ENCODE measurements at regions not wholly inside any gene's neighbourhood (a gene's known extent, or its start where the extent isn't known, plus 50 kb on each side); places are given as distances from the start of the nearest gene placed in this dataset.

- Histone ChIP-seq H3K27ac (ENCODE audit: low read depth, low read length) (no peak overlapping the region), H3K9me3 (ENCODE audit: control insufficient read depth, insufficient read depth, low read length) (peaks cover 8% of the 10 kb centered on the region; the same call in 1 of the 2 replicates), H3K4me3 (ENCODE audit: low read depth, low read length) (no peak overlapping the region), H3K27me3 (ENCODE audit: control insufficient read depth, insufficient read depth, low read length) (no peaks in the 10 kb centered on the region)
- ChIA-PET CTCF (no interaction called here), POLR2A (no interaction called here)
- no peak for DNase-seq (ENCODE audit: low read depth, low spot score)
- no peak for TF ChIP-seq CTCF (IDR thresholded peaks at IDR 0.05; ENCODE audit: low read depth, low read length)
These were observed 206.3 kb upstream of the SPHKAP start for GRCh38 chr2:228387776-228388175.

DNA sequence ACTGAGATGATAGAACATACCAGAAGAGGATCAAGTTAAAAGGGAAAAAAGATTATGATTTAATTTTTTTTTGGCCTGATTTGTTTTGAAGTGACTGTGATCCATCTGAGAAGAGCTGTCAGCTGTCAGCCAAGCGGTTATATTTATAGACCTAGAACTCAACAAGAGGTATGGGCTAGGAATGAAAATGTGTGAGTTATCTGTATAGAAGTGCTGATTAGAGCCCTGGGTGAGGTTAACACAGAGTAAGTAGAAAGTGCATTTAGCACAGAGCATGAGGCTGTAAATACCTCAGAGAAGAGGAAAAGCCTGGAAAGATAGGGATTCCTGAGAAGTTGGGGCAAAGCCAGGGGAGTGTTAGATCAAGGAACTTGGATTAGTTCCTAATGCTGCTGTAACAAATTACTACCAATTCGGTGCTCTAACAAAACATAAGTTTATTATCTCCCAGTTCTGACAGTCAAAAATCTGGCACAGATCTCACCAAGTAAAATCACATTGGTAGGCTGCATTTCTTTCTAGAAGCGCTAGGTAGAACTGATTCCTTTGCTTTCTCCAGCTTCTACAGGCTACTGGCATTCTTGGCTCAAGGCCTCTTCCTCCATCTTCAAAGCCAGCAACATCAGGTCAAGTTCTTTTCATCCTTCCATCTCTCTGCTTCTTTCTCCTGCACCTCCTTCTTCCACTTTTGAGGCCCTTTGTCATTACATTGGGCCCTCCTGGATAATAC lies 197.4 kb upstream of the SPHKAP start:
- POLR2A ChIA-PET: no interaction called here

DNA sequence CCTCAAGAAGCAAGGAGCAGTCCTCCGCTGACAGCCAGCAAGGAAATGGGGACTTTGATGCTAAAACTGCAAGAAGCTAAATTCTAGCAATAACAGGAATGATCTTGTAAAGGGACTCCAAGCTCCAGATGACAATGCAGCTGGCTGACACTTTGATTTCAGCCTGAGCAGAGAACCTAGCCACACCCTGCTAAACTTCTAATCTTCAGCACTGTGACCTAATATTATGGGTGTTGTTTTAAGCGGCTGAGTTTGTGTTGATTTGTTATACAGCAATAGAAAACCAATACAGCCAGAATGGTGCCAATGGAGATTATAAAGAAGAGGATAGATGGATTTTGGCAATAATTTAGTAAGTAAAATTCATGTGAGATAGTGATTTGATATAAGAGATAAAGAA lies 196.7 kb upstream of the SPHKAP start:
- DNase-seq (ENCODE audit: low read depth, low spot score): no peak

More for the DNA sequence above, 197.4 kb upstream of the SPHKAP start:
- H3K27me3 ChIP-seq (ENCODE audit: control insufficient read depth, insufficient read depth, low read length): no peaks in the 10 kb centered on the region
- CTCF ChIA-PET: no interaction called here
- TF ChIP-seq CTCF (IDR thresholded peaks at IDR 0.05; ENCODE audit: low read depth, low read length): no peak
- peaks cover 1% of the 10 kb centered on the region; the same call in 1 of the 2 replicates for H3K9me3 ChIP-seq (ENCODE audit: control insufficient read depth, insufficient read depth, low read length)
- H3K4me3 ChIP-seq (ENCODE audit: low read depth, low read length): no peak overlapping the region
- no peak for DNase-seq (ENCODE audit: low read depth, low spot score)
- no peak overlapping the region for H3K27ac ChIP-seq (ENCODE audit: low read depth, low read length)

GRCh38 chr2:228377533-228377932 lies 196.0 kb upstream of the SPHKAP start:
- TF ChIP-seq CTCF (IDR thresholded peaks at IDR 0.05; ENCODE audit: low read depth, low read length): no peak
- CTCF ChIA-PET: no interaction called here

More for the DNA sequence above, 196.7 kb upstream of the SPHKAP start:
- peaks cover 4% of the 10 kb centered on the region; the same call in 1 of the 2 replicates for H3K9me3 ChIP-seq (ENCODE audit: control insufficient read depth, insufficient read depth, low read length)
- no peak overlapping the region for H3K27ac ChIP-seq (ENCODE audit: low read depth, low read length)
- no peak for TF ChIP-seq CTCF (IDR thresholded peaks at IDR 0.05; ENCODE audit: low read depth, low read length)
- CTCF ChIA-PET: no interaction called here
- no peaks in the 10 kb centered on the region for H3K27me3 ChIP-seq (ENCODE audit: control insufficient read depth, insufficient read depth, low read length)
- H3K4me3 ChIP-seq (ENCODE audit: low read depth, low read length): no peak overlapping the region
- POLR2A ChIA-PET: no interaction called here

GRCh38 chr2:228374741-228375140 lies 193.3 kb upstream of the SPHKAP start:
- ChIA-PET CTCF (no interaction called here), POLR2A (no interaction called here)
- peaks cover 18% of the 10 kb centered on the region; the same call in 1 of the 2 replicates for H3K9me3 ChIP-seq (ENCODE audit: control insufficient read depth, insufficient read depth, low read length)
- H3K27me3 ChIP-seq (ENCODE audit: control insufficient read depth, insufficient read depth, low read length): no peaks in the 10 kb centered on the region
- TF ChIP-seq CTCF (IDR thresholded peaks at IDR 0.05; ENCODE audit: low read depth, low read length): no peak
- H3K27ac ChIP-seq (ENCODE audit: low read depth, low read length): no peak overlapping the region
- H3K4me3 ChIP-seq (ENCODE audit: low read depth, low read length): no peak overlapping the region
- no peak for DNase-seq (ENCODE audit: low read depth, low spot score)

More at GRCh38 chr2:228377533-228377932, 196.0 kb upstream of the SPHKAP start:
- H3K4me3 ChIP-seq (ENCODE audit: low read depth, low read length): no peak overlapping the region
- H3K9me3 ChIP-seq (ENCODE audit: control insufficient read depth, insufficient read depth, low read length): peaks cover 9% of the 10 kb centered on the region; the same call in 1 of the 2 replicates
- no peaks in the 10 kb centered on the region for H3K27me3 ChIP-seq (ENCODE audit: control insufficient read depth, insufficient read depth, low read length)
- POLR2A ChIA-PET: no interaction called here
- DNase-seq (ENCODE audit: low read depth, low spot score): no peak
- H3K27ac ChIP-seq (ENCODE audit: low read depth, low read length): no peak overlapping the region

Data from AG04450 (cell line).